Cardiac fibroblast (primary cell): ENCODE measurements at regions not wholly inside any gene's neighbourhood (a gene's known extent, or its start where the extent isn't known, plus 50 kb on each side); places are given as distances from the start of the nearest gene placed in this dataset.
A peak's percentile ranks its signal among the peaks of the same experiment; 100 is the strongest.

Experiments
- DNase-seq, 2 donors: peaks; one replicate each; pipeline versions ENCODE4 v3.0.0 to v3.0.0-alpha.2; 2010; ENCODE audit warnings: low read depth in 2 of 2
- H3K4me3 ChIP-seq, 2 donors: replicated peaks in 1 of 2; 1 replicate in 1 of 2; 2 replicates in 1 of 2; pipeline ENCODE4 v1.5.1; 2011; ENCODE audit warnings: low read depth in 2 of 2, low read length in 2 of 2, mild to moderate bottlenecking in 2 of 2, moderate library complexity in 1 of 2
- CTCF ChIP-seq: IDR thresholded peaks from one replicate; pipeline ENCODE4 v1.5.1; 2011; ENCODE audit warnings: low read depth, mild to moderate bottlenecking, low read length, inconsistent platforms

DNA sequence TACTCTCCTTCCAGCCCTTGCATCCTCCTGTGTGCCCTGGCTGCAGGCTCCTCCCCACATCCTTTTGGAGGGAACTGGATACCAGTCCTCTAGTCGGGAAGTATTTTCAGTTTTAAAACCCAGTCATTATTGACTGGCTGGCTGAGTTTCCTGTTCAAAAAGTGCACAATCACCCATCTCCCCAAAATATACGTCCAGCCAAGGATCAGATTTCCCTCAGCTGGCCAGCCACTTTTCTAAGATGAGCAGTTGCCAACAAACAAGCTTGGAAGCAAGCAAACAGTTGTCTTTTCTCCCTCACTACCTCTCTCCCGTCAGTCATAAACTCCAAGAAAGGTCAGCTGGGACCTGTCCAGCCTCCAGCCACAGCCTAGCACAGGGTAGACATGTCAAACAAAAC is 147.7 kb upstream of the GALNT15 start:
- H3K4me3 ChIP-seq: no peak overlapping the region
- DNase-seq: peak in 1 of 2 donors; percentile 34
- TF ChIP-seq CTCF: no peak

- H3K4me3 ChIP-seq: no peak overlapping the region
- no peak for TF ChIP-seq CTCF
- DNase-seq: peak in 1 of 2 donors; percentile 55
Measured at GRCh38 chr3:16028604-16029003, 145.9 kb upstream of the GALNT15 start.

DNA sequence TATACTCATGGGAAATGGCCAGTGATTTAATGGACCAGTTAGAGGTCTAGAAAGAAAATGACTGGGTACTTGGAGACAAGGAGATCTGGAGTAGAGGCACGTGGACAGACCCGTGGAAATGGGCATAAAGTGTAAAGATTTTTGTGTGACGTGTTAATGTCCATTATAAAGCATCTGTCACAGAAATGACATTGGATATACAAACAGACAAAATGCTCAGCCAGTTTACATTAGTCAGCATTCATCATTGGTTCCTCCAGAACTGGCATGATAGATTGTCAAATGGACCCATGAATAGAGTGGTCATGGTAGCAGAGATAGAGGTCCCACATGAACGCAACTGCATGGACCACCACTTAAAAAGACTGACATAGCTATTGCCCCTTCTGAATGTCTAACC is 144.1 kb upstream of the GALNT15 start:
- H3K4me3 ChIP-seq: no peak overlapping the region
- no peak for TF ChIP-seq CTCF
- no peak for DNase-seq

DNA sequence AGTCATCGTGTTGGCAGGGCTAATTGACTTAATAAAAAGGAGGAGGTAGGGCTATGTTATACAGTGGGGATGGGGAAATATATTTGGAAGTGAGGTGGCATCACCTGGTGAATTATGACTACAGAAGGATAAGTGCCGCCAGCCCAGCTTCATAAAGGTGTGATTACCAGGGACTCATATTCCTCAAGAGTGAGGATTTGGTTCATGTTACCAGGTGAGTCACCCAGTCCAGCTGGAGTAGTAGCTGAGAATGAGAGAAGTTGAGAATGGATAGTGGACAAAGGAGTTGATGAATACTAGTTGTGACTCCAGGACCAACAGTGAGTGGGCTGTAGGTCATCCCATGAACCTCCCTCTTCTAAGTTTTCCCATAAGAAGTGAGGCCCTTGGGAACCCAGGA is 143.0 kb upstream of the GALNT15 start:
- TF ChIP-seq CTCF: no peak
- H3K4me3 ChIP-seq: no peak overlapping the region
- no peak for DNase-seq

DNA sequence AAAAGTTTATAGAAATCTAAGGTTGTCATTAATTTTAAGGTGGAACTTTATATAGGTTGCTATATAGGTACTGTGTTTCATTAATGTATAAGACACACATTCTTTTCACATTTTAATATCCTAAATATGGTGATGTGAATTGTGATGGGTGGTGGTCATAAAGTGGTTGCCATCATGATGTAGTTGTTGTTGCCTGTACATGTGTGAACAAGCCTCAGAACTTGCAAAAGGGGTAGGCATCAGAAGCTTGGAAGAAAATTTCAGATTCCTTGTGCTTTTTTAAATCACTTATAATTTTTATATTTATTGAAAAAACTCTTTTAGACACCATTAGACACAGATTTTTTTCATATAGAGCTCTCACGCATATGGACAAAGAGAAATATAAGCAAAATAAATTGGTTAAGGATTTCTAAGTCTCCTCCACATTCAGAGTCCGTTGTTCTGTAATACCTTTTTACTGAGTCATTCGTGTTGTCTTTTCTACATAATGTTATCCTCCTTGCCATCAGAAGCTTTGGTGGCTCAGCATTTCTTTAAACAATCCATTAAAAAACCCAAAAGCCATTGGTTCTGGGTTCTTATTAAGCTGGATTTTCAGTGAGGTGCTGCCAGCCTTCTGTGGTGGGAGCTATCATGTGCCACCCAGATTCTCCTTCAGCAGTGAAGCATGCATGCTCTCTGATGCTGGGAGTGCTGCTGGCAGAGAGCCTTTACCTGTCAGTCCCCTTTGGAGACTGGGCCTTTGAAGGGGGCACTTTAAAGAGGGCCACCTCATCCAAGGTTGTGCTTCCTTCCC is 140.4 kb upstream of the GALNT15 start:
- peak in 1 of 2 donors; percentile 62 for DNase-seq
- no peak for TF ChIP-seq CTCF
- no peak overlapping the region for H3K4me3 ChIP-seq

- H3K4me3 ChIP-seq: no peak overlapping the region
- DNase-seq: no peak
- no peak for TF ChIP-seq CTCF
Measured at GRCh38 chr3:16040991-16041390, 133.5 kb upstream of the GALNT15 start.
